ENCODE measurements at regions not wholly inside any gene's neighbourhood (a gene's known extent, or its start where the extent isn't known, plus 50 kb on each side); places are given as distances from the start of the nearest gene placed in this dataset.

DNA sequence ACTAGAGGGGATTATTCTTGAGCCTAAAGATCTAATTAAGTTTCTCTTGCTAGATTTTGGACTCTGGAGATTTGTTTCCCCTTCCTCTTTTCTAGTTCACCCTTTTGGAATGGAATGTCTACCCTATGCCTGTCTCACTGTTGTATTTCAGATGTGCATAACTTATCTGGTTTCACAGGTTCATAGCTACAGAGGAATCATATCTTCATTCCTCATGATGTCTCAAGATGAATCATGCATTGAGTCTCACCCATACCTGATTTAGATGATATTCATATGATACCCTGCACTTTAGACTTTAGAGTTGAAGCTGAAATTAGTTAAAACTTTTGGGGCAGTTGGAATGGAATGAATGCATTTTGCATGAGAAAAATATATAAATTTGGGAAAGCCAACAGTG, 246.7 kb downstream of the HS3ST1 start:
- no peak for DNase-seq

- no peak for DNase-seq
Measured at GRCh38 chr4:11179796-11180195, 248.9 kb downstream of the HS3ST1 start.

DNA sequence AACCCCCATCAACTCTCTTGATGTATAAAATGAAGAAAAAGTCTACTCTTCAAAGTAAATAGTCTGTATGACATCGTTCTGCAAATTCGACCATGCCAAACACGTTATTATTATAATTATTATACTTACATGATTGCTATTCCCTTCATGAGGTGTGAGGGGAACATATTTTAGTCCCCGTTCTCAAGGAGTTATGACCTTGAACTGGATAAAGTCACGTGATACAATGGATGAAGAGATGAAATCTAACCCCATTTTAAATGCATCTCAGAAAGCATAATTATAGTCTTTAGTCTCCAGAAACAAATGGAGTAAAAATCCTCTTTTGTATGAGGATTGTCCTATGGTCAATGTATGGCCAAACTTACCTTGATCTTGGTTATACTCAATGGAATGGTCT, 250.3 kb downstream of the HS3ST1 start:
- no peak for DNase-seq

- no peak for DNase-seq
Measured at GRCh38 chr4:11175374-11175773, 253.3 kb downstream of the HS3ST1 start.

DNA sequence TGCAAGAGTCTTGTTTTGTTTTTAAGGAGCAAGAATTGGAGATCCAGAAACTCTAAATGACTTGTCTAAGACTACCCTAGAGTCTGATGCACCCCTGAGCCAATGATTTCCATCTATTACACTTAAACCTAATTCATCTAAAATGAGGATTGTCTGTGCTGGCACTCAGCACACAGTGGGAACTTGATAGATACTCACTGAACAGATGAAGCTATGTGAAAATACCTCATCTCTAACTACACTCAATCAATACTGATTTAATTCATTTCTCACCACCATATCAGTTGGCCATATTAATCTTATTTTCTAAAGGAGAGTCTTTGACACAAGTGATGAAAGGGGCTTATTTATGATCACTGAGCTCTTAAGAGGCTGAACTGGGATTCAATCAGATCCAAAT, 262.1 kb downstream of the HS3ST1 start:
- no peak for DNase-seq

- no peak for DNase-seq
Measured at GRCh38 chr4:11166034-11166433, 262.7 kb downstream of the HS3ST1 start.

DNA sequence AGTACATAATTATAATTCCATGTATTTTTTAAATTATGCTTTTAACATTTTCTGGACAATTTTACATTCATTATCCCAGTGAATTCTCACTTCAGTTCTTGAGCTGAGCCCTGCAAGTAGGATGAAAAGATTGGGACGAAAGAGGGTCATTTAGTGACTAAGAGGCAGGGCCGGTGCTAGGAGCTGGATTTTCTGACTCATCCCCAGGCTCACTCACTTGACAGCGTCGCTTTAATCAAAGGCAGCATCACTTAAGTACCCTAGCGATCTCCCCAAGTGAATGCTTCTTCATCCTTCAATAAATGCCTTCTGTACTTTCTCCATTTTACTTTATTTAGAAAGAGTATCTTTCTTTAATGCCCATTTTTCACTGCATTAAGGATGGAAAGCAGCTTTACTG, 263.6 kb downstream of the HS3ST1 start:
- DNase-seq, result no peak

GRCh38 chr4:11160288-11160687, 268.4 kb downstream of the HS3ST1 start:
- no peak for DNase-seq

GRCh38 chr4:11158971-11159370, 269.7 kb downstream of the HS3ST1 start:
- DNase-seq, result no peak

DNA sequence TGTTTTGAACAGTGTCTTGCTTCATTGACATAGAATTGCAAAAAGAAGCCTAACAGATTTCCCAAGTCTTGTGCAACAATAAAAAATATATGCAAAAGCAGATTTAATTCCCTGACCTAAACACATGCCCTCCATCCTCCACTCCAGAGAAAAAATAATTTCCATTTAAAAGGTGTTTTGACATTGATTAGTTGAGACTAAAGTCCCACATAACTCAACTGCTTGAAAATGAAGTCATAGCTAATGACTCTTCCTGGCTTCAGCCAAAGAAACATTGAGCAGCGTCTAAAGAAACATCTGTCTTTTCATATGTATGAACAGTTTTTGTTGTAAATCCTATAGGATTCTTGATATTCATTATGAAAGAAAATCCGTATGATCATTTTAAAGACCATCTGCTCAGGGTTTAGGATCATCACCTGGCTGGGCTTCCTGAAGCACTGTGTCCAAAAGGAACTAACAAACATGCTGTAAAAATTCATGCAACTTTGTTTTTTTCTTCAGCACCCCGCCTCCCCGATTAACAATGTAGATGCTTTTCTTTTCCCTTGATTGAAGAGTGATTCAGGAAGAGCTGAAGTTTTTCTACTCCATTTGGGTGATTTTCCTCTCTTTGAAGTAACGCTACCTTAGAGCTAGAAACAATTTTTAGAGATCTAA, 273.4 kb downstream of the HS3ST1 start:
- DNase-seq, result no peak

DNA sequence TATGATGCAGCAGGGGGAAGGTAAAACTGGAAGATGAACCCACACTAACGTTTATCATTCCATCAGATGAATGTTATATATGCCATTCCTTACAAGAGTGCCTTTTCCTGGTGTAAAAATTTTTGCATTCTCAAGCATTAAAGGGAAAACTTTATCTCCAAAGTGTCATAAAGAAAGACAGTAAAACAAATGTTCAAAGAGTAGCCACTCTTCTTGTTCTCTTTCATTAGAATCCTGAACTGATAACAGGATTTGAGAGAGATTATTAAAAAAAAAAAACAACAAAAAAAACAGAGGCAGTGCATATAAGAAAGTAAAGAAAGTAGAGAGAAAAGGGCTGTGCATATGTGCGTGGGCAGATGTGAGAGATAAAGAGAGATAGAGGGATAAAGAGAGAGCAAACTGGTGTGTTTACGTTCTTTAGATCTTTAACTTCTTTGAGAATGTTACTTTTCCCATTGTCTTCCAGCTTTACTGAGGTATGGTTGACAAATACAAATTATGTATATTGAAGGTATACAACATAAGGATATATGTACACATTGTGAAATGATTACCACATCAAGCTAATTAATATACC, 275.4 kb downstream of the HS3ST1 start:
- no peak for DNase-seq

DNA sequence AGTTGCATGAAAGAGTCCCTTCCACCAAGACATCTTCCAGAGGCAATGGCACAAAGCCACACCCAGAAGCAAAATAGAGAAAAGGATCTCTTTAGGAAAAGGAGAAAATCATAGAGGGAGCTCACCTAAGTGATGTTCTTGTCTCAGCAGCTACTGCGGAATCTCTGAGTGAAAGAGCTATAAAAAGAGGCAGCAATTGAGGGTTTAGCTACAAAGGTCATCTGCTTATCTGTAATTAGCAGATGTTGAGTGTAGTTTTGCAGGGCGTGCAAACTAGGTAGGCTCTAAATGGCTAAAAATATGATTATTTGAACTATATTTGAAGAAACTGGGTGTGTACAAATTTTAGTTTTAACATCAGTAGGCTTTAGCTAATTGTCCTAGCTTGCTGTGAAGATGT, 276.0 kb downstream of the HS3ST1 start:
- DNase-seq, result no peak

- no peak for DNase-seq
Measured at GRCh38 chr4:11151500-11151899, 277.2 kb downstream of the HS3ST1 start.

DNA sequence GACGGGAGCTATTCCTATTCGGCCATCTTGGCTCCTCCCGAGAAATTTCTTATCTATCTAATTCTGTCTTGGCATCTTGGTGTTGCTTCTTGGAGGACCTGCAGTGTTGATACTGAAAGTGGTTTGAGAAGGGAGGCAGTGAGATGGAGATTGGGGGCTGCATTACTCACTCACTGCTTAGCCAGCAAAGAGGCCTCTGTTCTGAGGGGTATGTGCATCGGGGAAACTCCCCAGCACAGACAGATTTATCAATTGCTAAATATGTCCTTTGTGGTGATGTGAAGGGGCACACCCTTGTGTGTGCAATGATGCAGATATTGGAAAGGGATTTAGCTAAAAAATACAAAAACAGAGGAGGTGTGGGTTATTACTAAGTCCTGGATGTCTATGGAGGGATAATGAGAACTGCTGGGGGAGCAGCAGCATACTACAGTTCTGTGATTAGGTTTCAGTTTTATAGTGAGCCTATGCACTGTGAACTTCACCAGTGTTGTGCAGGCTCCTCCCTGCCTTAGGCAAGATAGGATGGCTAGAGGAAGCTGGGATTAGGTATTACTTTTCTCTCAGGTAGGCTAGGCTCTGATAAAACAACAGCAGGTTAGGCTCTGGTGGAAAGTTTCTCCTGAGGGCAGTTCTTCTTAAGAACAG, 279.0 kb downstream of the HS3ST1 start:
- DNase-seq, result no peak

- no peak for DNase-seq
Measured at GRCh38 chr4:11139871-11140270, 288.8 kb downstream of the HS3ST1 start.

DNA sequence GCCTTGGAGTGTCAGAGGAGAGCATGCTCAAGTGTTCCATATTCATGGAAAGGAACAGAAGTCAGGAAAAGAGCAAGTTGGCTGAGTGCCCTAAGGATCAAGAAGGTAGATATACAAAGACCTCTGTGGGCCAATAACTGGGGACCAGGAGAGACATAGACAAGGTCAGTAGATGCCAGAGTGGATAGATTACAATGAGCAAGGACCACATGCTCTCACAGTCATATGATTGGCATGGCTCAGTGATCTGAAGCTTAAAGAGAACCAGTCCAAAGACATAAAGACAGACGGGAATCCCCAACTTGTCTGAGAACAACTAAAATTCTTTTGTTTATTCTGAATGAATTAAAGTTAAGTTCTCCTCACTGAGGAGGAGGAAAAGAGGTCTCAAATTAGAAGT, 289.7 kb downstream of the HS3ST1 start:
- no peak for DNase-seq

DNA sequence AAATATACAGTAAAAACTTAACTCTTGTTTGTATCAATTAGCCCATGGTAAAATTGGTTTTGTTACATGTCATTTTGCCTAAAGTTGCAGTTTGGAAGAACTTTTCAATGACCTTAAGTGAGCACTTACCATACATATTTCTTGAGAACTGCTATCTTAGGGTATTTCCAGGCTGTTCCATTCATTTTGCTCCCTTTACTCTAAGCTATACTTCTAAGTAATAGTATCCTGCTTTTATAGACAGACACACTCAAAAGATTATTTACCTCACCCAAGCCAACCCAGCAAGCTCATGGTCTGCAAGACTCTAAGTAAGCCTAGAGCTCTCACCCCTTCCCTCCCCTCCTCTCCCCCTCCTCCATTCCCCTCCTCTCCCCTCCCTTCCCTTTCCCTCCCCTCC, 294.0 kb downstream of the HS3ST1 start:
- no peak for DNase-seq

- DNase-seq, result no peak
Measured at GRCh38 chr4:11133868-11134267, 294.8 kb downstream of the HS3ST1 start.

DNA sequence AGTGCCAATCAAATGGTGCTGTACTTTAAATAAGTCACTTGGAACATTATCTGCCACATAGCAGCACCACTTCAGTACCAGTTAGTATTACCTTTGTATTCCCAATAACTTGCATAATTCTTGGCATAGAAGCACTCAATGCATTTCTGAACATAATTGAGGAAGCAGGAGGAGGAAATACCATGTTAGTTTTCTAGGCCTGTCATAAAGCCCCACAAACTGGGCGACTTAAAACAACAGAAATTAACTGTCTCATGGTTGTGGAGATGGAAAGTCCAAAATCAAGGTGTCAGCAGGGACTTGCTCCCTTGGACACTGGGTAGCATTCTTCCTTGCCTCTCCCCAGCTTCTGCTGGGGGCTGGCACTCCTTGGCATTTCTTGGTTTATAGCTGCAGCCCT, 296.2 kb downstream of the HS3ST1 start:
- no peak for DNase-seq

DNA sequence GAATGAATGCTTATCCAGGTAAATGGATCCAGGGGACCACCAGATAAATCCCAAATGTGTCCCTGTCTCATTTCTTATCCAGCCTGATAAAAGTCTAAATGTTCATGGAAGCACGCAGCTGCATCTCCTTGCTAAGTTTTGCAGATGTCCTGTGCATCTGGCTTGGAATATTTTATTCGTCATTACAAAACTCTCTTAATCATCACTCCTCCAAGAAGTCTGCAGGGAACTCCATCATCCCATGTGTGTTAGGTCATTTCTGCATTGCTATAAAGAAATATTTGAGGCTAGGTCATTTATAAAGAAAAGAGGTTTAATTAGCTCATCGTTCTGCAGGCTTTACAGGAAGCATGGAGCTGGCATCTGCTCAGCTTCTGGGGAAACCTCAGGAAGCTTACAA, 297.2 kb downstream of the HS3ST1 start:
- DNase-seq, result no peak

GRCh38 chr4:11130195-11130970, 298.3 kb downstream of the HS3ST1 start:
- DNase-seq, result no peak

DNA sequence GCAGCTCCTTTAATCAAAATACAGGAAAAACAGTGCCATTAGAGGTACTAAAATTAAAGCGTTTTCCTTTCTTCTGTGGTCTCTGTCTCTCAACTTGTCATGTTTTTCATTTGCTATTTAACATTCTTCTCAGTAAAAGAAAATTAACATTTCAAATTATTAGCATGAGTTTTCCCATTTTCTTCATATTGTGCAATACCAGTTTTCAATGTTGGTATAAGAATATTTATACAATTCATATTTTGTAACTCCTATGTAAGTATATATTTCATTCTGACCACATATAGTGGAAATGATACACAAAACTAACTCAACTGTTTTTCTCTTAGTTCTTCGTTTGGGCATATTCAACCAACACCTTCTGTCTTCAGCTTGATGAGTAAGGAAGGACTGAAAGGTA, 308.3 kb downstream of the HS3ST1 start:
- no peak for DNase-seq

DNA sequence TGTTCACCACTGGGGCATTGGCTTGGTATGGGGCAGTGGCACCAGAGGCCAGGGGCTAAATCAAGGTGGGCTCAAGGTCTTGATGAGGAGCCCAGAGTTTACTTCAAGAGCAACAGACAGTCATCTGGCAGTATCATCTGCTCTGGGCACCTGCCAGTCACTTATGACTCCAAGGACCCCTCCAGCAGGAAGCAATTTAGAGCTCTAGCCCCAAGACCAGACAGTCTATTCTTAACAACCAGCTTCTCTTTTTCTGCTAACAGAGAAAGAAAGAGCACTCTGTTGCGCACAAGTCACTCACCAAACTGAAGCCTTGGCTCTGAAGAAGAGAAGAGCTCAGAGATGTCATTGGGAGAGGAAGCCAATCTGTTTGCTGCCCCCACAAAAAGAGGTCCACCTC, 309.2 kb downstream of the HS3ST1 start:
- no peak for DNase-seq

DNA sequence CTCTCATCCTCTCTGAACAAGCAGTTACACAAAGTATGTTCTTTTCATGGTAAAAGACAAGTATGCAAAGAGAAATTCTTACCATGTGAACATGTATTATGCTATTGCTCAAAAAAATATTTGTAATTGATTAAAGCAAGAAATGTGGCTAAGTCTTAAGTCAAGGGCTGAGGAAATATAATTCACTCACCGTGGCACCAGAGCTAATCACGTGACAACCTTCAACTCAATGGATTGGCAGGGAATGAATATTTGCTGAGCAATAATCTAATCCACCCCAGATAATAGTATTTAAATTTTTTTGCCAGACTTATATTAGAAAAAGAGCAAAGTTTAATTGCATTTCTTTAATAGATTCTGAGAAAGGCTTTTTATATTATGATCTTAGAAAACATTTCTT, 310.2 kb downstream of the HS3ST1 start:
- DNase-seq, result no peak
